HCT116 (cell line): ENCODE measurements at regions not wholly inside any gene's neighbourhood (a gene's known extent, or its start where the extent isn't known, plus 50 kb on each side); places are given as distances from the start of the nearest gene placed in this dataset.

Experiments used
- ATAC-seq: fragments of 200-7000 bp; cut with Tn5 transposase; 2 replicates; pipeline ENCODE4 v1.9.1; 2020; ENCODE audit warnings: mild to moderate bottlenecking, moderate library complexity
- BruUV-seq: library from RNA; stranded (reverse); fragments of 400-500 nt; replicated peaks from 2 replicates; lab custom pipeline; 2021; lab: Mats Ljungman, UMichigan
- CTCF ChIA-PET: fragments of 300-600 bp; sonication (Branson Sonifier 250); formaldehyde crosslinking; loops from one replicate; lab custom pipeline; 2021; ENCODE audit warnings: antibody characterized with exemption; lab: Charles Lee
- POLR2A ChIA-PET: fragments of 300-600, 350-600 bp; sonication (Branson Sonifier 250); formaldehyde crosslinking; loops from one replicate; lab custom pipeline; 2021; ENCODE audit warnings: antibody characterized with exemption; lab: Charles Lee
- RAD21 ChIA-PET, 2 experiments: fragments of 300-600 bp; sonication (Branson Sonifier 250); formaldehyde crosslinking; loops; one replicate each; lab custom pipeline; 2023; ENCODE audit warnings: low total read pairs in 2 of 2; ENCODE audit not compliant: uncharacterized antibody in 2 of 2, unreplicated experiment in 2 of 2, low non-redundant PET in 1 of 2; lab: Charles Lee
- DNase-seq: peaks from one replicate; pipeline ENCODE4 v3.0.0-alpha.2; 2010; ENCODE audit warnings: low read depth, low spot score
- H2AFZ ChIP-seq: fragments of 200-600 bp; shearing (Covaris generic), sonication (generic); 2 replicates; pipeline ENCODE4 v1.6.1; 2017; ENCODE audit warnings: low read depth, mixed run types, mixed read lengths, antibody characterized with exemption, low read length; ENCODE audit not compliant: poor library complexity, severe bottlenecking
- H3K27ac ChIP-seq: 2 replicates; pipeline ENCODE4 v1.5.1; 2012; ENCODE audit warnings: low read depth, low read length
- H3K27me3 ChIP-seq: fragments of 200-600 bp; sonication (generic); 2 replicates; pipeline ENCODE4 v1.6.1; 2016; ENCODE audit warnings: mixed run types, low read length, mixed read lengths; ENCODE audit not compliant: insufficient read depth
- H3K36me3 ChIP-seq, 2 experiments: fragments of 200-500 bp in 1 of 2; fragments of 200-600 bp in 1 of 2; sonication (Bioruptor generic) in 1 of 2; sonication (generic) in 1 of 2; 2 replicates each; pipeline versions ENCODE4 v1.5.1 to v1.6.1; 2014 to 2016; ENCODE audit warnings: low read length in 2 of 2, inconsistent platforms in 1 of 2, mixed read lengths in 1 of 2, mixed run types in 1 of 2; ENCODE audit not compliant: insufficient read depth in 2 of 2, control insufficient read depth in 1 of 2
- H3K4me1 ChIP-seq, 2 experiments: fragments of 200-600 bp in 1 of 2; sonication (generic) in 1 of 2; 2 replicates each; pipeline versions ENCODE4 v1.5.1 to v1.6.1; 2012 to 2017; ENCODE audit warnings: low read length in 2 of 2, inconsistent platforms in 1 of 2, mild to moderate bottlenecking in 1 of 2, mixed read lengths in 1 of 2, mixed run types in 1 of 2, moderate library complexity in 1 of 2; ENCODE audit not compliant: insufficient read depth in 2 of 2, control insufficient read depth in 1 of 2
- H3K4me2 ChIP-seq: fragments of 200-600 bp; sonication (generic); 2 replicates; pipeline ENCODE4 v1.6.1; 2017; ENCODE audit warnings: mixed run types, low read length, mixed read lengths
- H3K4me3 ChIP-seq, 2 experiments: fragments of 200-600 bp in 1 of 2; sonication (generic) in 1 of 2; replicated peaks in 1 of 2; 2 replicates each; pipeline ENCODE4 v1.5.1; 2011 to 2016; ENCODE audit warnings: low read length in 2 of 2, control low read depth in 1 of 2, low read depth in 1 of 2, mild to moderate bottlenecking in 1 of 2, mixed read lengths in 1 of 2, mixed run types in 1 of 2
- H3K79me2 ChIP-seq: fragments of 200-600 bp; sonication (generic); 2 replicates; pipeline ENCODE4 v1.6.1; 2017; ENCODE audit warnings: mild to moderate bottlenecking, mixed run types, low read length, moderate library complexity, mixed read lengths; ENCODE audit not compliant: insufficient read depth
- H3K9ac ChIP-seq: fragments of 200-600 bp; sonication (generic); 2 replicates; pipeline ENCODE4 v1.6.1; 2016; ENCODE audit warnings: low read length, mixed read lengths
- H3K9me2 ChIP-seq: fragments of 200-600 bp; sonication (generic), shearing (Covaris generic); 2 replicates; pipeline ENCODE4 v1.6.1; 2017; ENCODE audit warnings: mixed run types, mild to moderate bottlenecking, moderate library complexity; ENCODE audit not compliant: insufficient read depth
- H3K9me3 ChIP-seq, 2 experiments: fragments of 200-500 bp in 1 of 2; fragments of 200-600 bp in 1 of 2; sonication (Bioruptor generic) in 1 of 2; sonication (generic) in 1 of 2; 2 replicates each; pipeline ENCODE4 v1.6.1; 2014 to 2017; ENCODE audit warnings: low read length in 2 of 2, mixed read lengths in 2 of 2, inconsistent platforms in 1 of 2, low read depth in 1 of 2, mild to moderate bottlenecking in 1 of 2, mixed run types in 1 of 2, moderate library complexity in 1 of 2; ENCODE audit not compliant: control insufficient read depth in 1 of 2, insufficient read depth in 1 of 2
- H4K20me1 ChIP-seq: fragments of 200-600 bp; sonication (generic), shearing (Covaris generic); 2 replicates; pipeline ENCODE4 v1.6.1; 2017; ENCODE audit warnings: mixed run types, mild to moderate bottlenecking, moderate library complexity; ENCODE audit not compliant: insufficient read depth
- CBX3 ChIP-seq: IDR thresholded peaks from 2 replicates; pipeline ENCODE4 v1.6.1; 2012; ENCODE audit warnings: low read depth
- CEBPB ChIP-seq: IDR thresholded peaks from 2 replicates; pipeline ENCODE4 v1.6.1; 2012; ENCODE audit warnings: low read depth
- EGR1 ChIP-seq: IDR thresholded peaks from 2 replicates; pipeline ENCODE4 v1.6.1; 2012; ENCODE audit warnings: low read depth
- ELF1 ChIP-seq: IDR thresholded peaks from 2 replicates; pipeline ENCODE4 v1.6.1; 2012; ENCODE audit warnings: low read depth, borderline replicate concordance
- EZH2 ChIP-seq: fragments of 200-600 bp; sonication (generic); IDR thresholded peaks from 2 replicates; pipeline ENCODE4 v1.6.1; 2017; ENCODE audit warnings: antibody characterized with exemption, mixed run types
- FOSL1 ChIP-seq: IDR thresholded peaks from 2 replicates; pipeline ENCODE4 v1.6.1; 2012; ENCODE audit warnings: low read depth
- JUND ChIP-seq: IDR thresholded peaks from 2 replicates; pipeline ENCODE4 v1.6.1; 2012
- POLR2A ChIP-seq: IDR thresholded peaks from 2 replicates; pipeline ENCODE4 v1.7.0; 2011; ENCODE audit warnings: borderline replicate concordance; ENCODE audit not compliant: insufficient read depth, insufficient read length; ENCODE audit errors: extremely low read depth
- RAD21 ChIP-seq: IDR thresholded peaks from 2 replicates; pipeline ENCODE4 v1.6.1; 2012; ENCODE audit warnings: low read depth, mild to moderate bottlenecking
- YY1 ChIP-seq: IDR thresholded peaks from 2 replicates; pipeline ENCODE4 v1.6.1; 2011; ENCODE audit warnings: low read length, low read depth, moderate library complexity, mild to moderate bottlenecking; ENCODE audit not compliant: insufficient replicate concordance; ENCODE audit errors: extremely low read depth
- ZBTB33 ChIP-seq: IDR thresholded peaks from 2 replicates; pipeline ENCODE4 v1.6.1; 2011; ENCODE audit warnings: mild to moderate bottlenecking, low read length, moderate library complexity; ENCODE audit not compliant: insufficient replicate concordance; ENCODE audit errors: extremely low read depth
- ZFX ChIP-seq: fragments of 450-650 bp; IDR thresholded peaks from 2 replicates; pipeline ENCODE4 v1.6.1; 2017
- intact Hi-C: fragments of 100-400 bp; cut with micrococcal nuclease; formaldehyde crosslinking; loops from 2 replicates; pipeline ENCODE4 v1.10.0; 2022
- TF ChIP-seq, protein P1 (sequence below), 3 experiments: fragments of 200-600 bp in 1 of 3; sonication (generic) in 1 of 3; IDR thresholded peaks in 2 of 3; conservative IDR thresholded peaks in 1 of 3; 2 replicates each; pipeline ENCODE4 v1.5.1; 2012 to 2017; ENCODE audit warnings: low read depth in 2 of 3, low read length in 2 of 3, antibody characterized with exemption in 1 of 3, borderline replicate concordance in 1 of 3, control low read depth in 1 of 3, mild to moderate bottlenecking in 1 of 3, mixed read lengths in 1 of 3, mixed run types in 1 of 3, moderate library complexity in 1 of 3; ENCODE audit not compliant: insufficient read depth in 1 of 3

DNA sequence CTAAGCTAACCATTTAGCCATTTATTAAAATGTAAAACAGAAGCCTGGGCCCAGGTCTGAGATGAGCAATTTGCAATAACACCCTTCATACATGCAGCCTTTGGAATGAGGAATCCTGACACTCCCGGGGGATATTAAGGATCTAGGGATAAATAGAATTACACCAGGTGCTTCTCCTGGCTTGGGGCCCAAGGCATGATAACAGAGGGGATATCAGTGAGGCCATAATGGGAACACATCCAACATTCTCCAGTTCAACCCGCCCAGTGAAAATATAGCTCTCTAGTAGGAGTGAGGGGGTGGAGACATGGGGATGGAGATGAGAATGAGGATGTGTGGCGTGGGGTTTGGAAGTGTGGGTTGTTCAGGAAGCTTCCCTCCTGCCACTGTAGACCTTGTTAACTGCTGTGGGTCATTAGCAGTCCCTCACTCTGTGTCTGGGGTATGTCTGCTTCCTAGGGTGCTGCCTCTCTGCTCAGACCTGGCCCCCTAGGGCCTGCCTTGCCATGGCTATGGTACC lies 57.9 kb upstream of the KANK4 start:
- Histone ChIP-seq H3K9ac (no peak overlapping the region), H3K27ac (no peak overlapping the region)
- BruUV-seq: no TSS peak
- RAD21 ChIA-PET: no interaction called here
- no peak for TF ChIP-seq ZBTB33
- no peak for TF ChIP-seq ELF1
- TF ChIP-seq FOSL1: no peak
- no peak for TF ChIP-seq ZFX
- no peak for TF ChIP-seq JUND
- TF ChIP-seq, protein P1, sequence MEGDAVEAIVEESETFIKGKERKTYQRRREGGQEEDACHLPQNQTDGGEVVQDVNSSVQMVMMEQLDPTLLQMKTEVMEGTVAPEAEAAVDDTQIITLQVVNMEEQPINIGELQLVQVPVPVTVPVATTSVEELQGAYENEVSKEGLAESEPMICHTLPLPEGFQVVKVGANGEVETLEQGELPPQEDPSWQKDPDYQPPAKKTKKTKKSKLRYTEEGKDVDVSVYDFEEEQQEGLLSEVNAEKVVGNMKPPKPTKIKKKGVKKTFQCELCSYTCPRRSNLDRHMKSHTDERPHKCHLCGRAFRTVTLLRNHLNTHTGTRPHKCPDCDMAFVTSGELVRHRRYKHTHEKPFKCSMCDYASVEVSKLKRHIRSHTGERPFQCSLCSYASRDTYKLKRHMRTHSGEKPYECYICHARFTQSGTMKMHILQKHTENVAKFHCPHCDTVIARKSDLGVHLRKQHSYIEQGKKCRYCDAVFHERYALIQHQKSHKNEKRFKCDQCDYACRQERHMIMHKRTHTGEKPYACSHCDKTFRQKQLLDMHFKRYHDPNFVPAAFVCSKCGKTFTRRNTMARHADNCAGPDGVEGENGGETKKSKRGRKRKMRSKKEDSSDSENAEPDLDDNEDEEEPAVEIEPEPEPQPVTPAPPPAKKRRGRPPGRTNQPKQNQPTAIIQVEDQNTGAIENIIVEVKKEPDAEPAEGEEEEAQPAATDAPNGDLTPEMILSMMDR (IDR thresholded peaks at IDR 0.05 in 2 of 3, conservative IDR thresholded peaks at IDR 0.05 in 1 of 3; ENCODE audit: borderline replicate concordance in 1 of 3, insufficient read depth in 1 of 3, low read depth in 2 of 3, low read length in 2 of 3): no peak
- no peak for TF ChIP-seq YY1
- TF ChIP-seq CEBPB: no peak
- TF ChIP-seq RAD21: no peak
- no peak for TF ChIP-seq EGR1
- no peak for TF ChIP-seq POLR2A
- TF ChIP-seq EZH2: no peak
- TF ChIP-seq CBX3: no peak
- TF ChIP-seq, all 23 proteins: peak for 0
- Histone ChIP-seq H3K4me2 (no peak overlapping the region), H3K9me2 (no peaks in the 10 kb centered on the region), H3K9me3 (no peaks in the 10 kb centered on the region), H2AFZ (no peak overlapping the region), H3K36me3 (no peaks in the 10 kb centered on the region), H4K20me1 (no peaks in the 10 kb centered on the region), H3K27me3 (no peaks in the 10 kb centered on the region), H3K79me2 (no peaks in the 10 kb centered on the region), H3K4me3 (no peak overlapping the region), H3K4me1 (no peaks in the 10 kb centered on the region)
- DNase-seq (no peak), ATAC-seq (no peak)
- intact Hi-C loops: no loop called here
- POLR2A ChIA-PET: no interaction called here
- CTCF ChIA-PET: no interaction called here
